Fibroblast of skin of left biceps (primary cell): ENCODE measurements at regions not wholly inside any gene's neighbourhood (a gene's known extent, or its start where the extent isn't known, plus 50 kb on each side); places are given as distances from the start of the nearest gene placed in this dataset.

Experiments
- DNase-seq, 2 experiments: peaks; one replicate each; pipeline ENCODE4 v3.0.0-alpha.2; 2013; ENCODE audit warnings: low read depth in 2 of 2

GRCh38 chr3:181446741-181447140 is 265.0 kb upstream of the SOX2 start:
- no peak for DNase-seq

DNA sequence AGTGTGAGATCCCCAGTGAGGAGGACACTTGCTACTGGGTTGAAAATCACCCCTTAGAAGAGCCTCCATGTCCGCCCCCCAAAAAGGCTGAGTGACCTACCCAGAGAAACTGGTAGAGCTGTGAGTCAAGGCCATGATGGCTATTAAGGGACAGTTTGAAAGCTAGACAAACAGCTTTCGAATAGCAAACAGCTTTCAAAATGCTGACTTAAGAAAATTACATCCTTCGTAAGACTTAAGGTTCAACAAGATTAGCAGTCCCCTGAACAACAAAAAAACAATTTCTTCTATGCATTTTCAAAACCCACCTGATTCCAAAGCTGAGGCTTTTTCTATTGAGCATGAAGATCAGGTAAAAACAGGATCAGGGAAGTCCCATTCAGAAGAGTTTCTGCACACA is 269.7 kb upstream of the SOX2 start:
- DNase-seq: no peak

DNA sequence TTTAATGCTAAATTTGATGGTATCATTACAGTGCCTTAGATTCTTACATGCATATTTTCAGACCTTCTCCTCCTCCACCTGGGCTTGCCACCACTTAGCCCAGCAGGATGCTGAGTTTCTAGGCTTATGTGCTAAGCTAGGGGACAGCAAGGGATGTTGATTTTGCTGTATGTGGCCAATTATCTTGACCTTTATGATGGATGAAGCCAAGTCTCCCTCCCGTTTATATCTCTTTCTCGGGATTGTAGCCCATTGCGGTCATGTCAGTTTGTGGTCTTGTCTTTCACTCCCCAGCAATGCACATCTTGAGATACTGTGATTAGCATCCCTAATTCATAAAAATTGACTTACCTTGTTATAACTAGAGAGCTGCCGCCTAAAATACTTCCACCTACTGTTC is 278.7 kb upstream of the SOX2 start:
- no peak for DNase-seq

DNA sequence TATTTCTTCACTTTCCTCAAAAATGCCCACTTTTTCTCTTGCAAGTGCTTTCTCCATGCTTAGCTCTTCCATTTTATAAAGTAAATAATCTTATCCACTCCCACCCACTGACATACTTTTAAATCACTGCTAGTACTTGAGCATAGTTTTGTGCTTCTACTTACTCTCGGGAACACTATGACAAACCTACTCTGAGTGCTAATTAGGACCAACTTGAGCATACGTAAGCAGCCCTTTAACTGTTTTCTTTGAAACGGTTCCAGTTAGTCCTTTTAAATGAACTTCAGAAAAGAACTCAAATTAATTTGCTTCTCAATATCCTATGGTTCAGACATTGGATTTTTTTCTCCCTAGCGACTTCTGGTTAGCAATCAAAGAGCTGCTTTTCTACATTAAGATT is 280.0 kb upstream of the SOX2 start:
- no peak for DNase-seq

DNA sequence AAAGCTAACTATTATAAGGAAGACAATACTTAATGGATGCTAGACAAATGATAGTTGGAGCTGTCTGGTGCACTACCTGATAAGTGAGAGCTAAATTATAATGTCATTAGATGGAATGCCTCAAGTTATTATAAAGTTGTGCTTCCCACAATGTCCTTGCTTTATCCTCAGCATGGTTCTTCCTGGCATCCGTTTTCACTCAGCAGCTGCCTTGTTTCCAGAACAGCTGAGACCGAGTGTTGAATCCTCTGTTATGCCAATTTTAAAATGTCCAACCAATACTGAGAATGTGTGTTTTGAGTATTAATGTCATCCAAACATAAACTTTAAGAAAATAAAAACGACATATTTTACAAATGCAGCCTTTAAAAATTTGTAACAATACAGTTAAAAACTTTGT is 286.7 kb upstream of the SOX2 start:
- DNase-seq: no peak

- DNase-seq: no peak
Observed at GRCh38 chr3:181418233-181418632, 293.5 kb upstream of the SOX2 start.

- DNase-seq: no peak
Observed at GRCh38 chr3:181417748-181418147, 294.0 kb upstream of the SOX2 start.

GRCh38 chr3:181410870-181411269 is 300.9 kb upstream of the SOX2 start:
- no peak for DNase-seq

GRCh38 chr3:181403876-181404660 is 307.7 kb upstream of the SOX2 start:
- DNase-seq: no peak

DNA sequence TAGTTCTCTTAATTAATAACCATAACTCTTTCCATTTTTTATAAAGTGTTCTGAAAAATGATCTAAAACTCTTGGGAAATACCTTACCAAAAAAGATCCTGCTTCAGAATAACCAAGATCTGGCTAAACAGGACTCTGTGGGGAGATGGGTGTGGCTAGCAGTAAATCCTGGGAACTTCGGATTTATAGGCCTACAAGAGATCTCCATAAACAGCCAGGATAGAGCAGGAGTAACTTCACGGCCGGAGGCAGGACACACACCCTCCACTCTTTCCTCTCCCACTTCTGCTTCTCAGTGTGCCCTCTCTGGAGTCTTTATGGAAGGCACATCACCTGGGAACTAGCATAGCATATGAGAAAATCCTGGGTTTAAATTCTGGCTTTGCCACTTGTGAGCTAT is 309.4 kb upstream of the SOX2 start:
- DNase-seq: no peak

GRCh38 chr3:181384970-181385369 is 326.8 kb upstream of the SOX2 start:
- no peak for DNase-seq

- no peak for DNase-seq
Observed at GRCh38 chr3:181383760-181384159, 328.0 kb upstream of the SOX2 start.

DNA sequence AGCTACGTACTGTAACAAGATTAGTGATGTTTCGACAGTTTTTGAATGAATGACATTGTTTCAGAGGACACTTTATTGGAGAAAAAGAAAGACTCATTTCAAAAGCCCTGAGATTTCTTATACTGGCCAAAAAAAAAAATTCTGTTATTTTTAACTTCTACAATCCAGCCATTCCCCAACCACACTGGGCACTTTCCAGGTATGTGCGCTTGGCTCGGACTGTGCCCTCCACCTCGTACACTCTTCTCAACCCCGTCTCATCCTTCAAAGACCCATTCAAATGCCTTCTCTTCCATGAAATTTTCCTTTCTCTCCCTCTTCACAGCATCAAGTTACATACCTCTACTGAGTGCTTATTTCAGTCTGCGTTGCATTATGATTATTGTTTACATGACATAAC is 328.5 kb upstream of the SOX2 start:
- DNase-seq: no peak

DNA sequence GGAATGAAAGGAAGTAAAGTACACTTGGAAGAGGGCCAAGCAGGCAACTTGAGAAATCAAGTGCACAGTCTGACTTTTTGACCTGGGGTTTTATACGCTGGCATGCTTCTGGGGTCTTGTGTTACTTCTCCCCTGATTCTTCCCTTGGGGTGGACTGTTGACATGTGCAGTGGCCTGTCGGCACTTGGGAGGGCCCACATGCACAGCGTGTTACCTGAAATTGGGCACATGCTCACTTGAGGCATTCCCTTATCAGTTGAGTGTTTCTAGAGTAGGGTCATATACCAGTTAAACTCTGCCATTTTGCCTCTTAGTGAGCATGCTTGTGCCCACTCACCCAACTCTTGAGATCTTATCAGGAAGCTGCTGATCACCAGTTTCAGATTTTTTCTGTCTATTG is 329.1 kb upstream of the SOX2 start:
- no peak for DNase-seq

DNA sequence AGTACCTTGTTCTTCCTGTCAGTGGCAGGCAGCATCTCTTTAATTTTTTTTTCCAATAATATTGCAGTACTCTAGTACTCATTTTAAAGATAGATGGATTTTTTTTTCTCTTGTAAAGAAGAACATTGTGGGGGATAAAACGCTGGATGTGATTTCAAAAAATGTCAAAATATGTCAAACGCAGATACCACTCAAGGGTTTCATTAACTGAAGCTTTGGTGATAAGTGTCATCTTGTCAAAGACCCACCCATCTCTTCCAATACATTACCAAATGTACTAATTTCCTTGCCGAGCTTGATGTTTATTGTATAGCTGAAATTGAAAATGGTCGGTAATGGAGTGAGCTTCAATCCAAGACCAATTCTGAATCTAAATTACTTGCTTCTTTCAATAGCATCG is 332.4 kb upstream of the SOX2 start:
- no peak for DNase-seq

DNA sequence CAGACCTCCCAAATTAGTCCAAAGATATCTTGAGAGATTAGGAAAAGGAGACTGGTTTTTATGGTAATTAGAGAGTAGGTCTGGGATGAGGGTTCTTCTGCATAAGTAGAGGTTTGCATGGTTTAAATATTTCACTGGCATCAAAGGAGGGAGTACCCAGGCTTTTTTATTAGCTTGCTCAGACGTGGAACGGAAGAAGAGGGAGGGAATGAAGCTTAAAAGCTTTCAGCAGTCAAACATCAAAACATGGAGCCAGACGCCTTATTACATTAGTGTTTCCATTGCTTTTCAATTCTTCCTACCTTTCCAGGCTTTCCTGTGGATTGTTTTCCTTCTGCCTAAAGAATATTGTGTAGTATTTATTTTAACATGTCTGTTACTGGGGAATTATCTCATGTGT is 342.1 kb upstream of the SOX2 start:
- no peak for DNase-seq

DNA sequence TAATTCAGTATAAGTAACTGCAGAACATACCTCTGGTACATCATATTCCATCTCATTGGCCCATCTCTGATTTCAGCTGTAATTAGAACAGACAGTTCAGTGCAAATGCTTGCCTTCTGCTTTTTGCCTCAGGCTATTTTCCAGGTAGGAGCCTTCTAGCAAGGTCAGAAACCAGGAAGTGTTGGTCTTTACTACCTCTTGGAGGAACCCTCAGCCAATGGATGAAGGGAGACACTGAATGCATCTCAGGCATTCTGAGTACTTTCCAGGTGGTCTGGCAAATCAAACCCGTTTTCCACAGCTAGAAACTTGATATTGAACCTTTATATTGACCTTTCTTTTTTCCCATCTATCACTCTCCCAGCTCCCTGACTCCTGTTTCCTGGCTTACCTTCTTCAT is 348.5 kb upstream of the SOX2 start:
- DNase-seq: no peak

DNA sequence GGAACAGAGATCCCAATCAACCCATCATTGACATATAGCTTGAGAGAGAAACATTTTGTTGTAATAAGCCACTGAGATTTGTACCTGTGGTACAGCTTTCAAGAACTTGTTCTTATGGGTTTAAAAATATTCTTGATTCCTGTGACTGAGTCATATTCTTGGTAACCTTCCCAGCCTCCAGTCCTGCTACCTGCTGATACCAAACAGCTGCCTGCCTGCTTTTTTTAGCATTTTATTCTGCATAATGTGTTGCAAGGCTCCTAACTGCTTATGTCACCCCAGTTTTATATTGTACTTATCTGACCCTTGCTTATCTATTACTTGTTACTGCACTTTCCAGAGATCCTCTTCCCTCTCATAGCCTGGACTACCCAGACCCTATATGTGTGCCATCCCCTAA is 349.3 kb upstream of the SOX2 start:
- no peak for DNase-seq

- no peak for DNase-seq
Observed at GRCh38 chr3:181358562-181358961, 353.2 kb upstream of the SOX2 start.

DNA sequence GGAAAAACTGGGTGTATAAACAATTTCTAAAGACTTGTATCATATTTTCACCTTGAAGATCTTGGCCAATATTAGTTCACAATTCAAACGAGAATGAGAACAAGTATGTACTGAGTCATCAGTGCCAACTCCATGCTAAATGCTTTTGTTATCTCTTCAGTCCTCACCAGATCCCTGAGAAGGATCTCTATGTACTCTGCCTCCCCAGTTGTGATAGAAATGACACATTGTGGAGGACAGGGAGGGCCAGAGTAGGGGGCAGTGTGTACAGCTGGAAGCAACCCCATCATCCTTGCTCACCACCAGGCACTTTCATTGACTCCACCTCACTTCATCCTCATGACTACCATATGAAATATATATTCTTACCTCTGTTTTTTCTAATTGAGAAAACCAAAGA is 353.7 kb upstream of the SOX2 start:
- DNase-seq: no peak

DNA sequence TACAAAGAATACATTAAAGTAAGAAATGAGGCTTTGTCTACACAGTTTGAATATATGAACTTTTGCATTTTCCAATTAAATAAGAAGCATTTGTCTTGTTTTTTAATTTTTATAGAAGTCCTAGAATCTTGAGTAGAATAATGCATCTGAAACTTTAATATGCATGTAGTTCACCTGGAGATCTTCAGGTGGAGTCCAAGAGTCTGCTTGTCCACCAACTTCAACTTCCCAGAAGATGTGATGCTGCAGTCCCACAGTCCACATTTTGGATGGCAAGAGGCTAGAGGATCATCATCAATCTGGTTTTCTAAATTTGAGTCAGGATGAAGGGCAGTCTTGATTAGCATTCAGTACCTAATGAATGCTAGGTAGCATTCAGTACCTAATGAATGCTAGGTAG is 357.6 kb upstream of the SOX2 start:
- DNase-seq: no peak

- no peak for DNase-seq
Observed at GRCh38 chr3:181344331-181344730, 354.8 kb upstream of the DNAJC19 start.

- no peak for DNase-seq
Observed at GRCh38 chr3:181336597-181336996, 347.1 kb upstream of the DNAJC19 start.

GRCh38 chr3:181333394-181333793 is 343.9 kb upstream of the DNAJC19 start:
- DNase-seq: no peak
